B cell (primary cell): ENCODE measurements at regions not wholly inside any gene's neighbourhood (a gene's known extent, or its start where the extent isn't known, plus 50 kb on each side); places are given as distances from the start of the nearest gene placed in this dataset.

Source experiments
- ATAC-seq: fragments of 200-7000 bp; cut with Tn5 transposase; one replicate; pipeline ENCODE4 v1.10.0; 2021; ENCODE audit warnings: low read depth, mild to moderate bottlenecking, moderate number of reproducible peaks, moderate library complexity
- CTCF ChIA-PET: fragments of 350-600 bp; sonication (Branson Sonifier 250); formaldehyde crosslinking; loops from one replicate; lab custom pipeline; 2021; ENCODE audit warnings: antibody characterized with exemption, inconsistent platforms; lab: Charles Lee
- POLR2A ChIA-PET: fragments of 350-600 bp; sonication (Branson Sonifier 250); formaldehyde crosslinking; loops from one replicate; lab custom pipeline; 2021; ENCODE audit warnings: antibody characterized with exemption; lab: Charles Lee
- DNase-seq: peaks from one replicate; pipeline ENCODE4 v3.0.0; 2013
- H2AFZ ChIP-seq: 2 replicates; pipeline ENCODE4 v1.6.1; 2012; ENCODE audit warnings: mild to moderate bottlenecking, low read depth, low read length; ENCODE audit not compliant: insufficient read depth, poor library complexity, severe bottlenecking
- H3K27ac ChIP-seq, 2 donors: 1 replicate in 1 of 2; 2 replicates in 1 of 2; pipeline ENCODE4 v1.5.1; 2012 to 2013; ENCODE audit warnings: low read length in 2 of 2, mild to moderate bottlenecking in 2 of 2, moderate library complexity in 1 of 2
- H3K27me3 ChIP-seq, 4 experiments: fragments of 200-600 bp in 1 of 4; sonication (generic) in 1 of 4; replicated peaks in 1 of 4; 1 replicate in 2 of 4; 2 replicates in 2 of 4; pipeline versions ENCODE4 v1.6.1 to v1.7.0; 2013 to 2016; ENCODE audit warnings: low read length in 3 of 4, mild to moderate bottlenecking in 2 of 4, mixed read lengths in 1 of 4, moderate library complexity in 1 of 4; ENCODE audit not compliant: insufficient read depth in 4 of 4, control insufficient read depth in 3 of 4; ENCODE audit errors: control extremely low read depth in 1 of 4
- H3K36me3 ChIP-seq, 2 experiments: replicated peaks in 1 of 2; 1 replicate in 1 of 2; 2 replicates in 1 of 2; pipeline versions ENCODE4 v1.6.1 to v1.7.1; 2013; ENCODE audit warnings: low read length in 1 of 2; ENCODE audit not compliant: insufficient read depth in 2 of 2, control insufficient read depth in 1 of 2; ENCODE audit errors: control extremely low read depth in 1 of 2, extremely low read depth in 1 of 2
- H3K4me1 ChIP-seq, 2 donors: fragments of 200-600 bp in 1 of 2; sonication (generic) in 1 of 2; 1 replicate in 1 of 2; 2 replicates in 1 of 2; pipeline versions ENCODE4 v1.5.1 to v1.6.1; 2013 to 2017; ENCODE audit warnings: low read length in 2 of 2; ENCODE audit not compliant: control insufficient read depth in 2 of 2, insufficient read depth in 2 of 2
- H3K4me2 ChIP-seq: replicated peaks from 2 replicates; pipeline ENCODE3; 2012; ENCODE audit warnings: mild to moderate bottlenecking, low read depth, low read length; ENCODE audit not compliant: poor library complexity, severe bottlenecking
- H3K4me3 ChIP-seq, 5 experiments: fragments of 200-600 bp in 1 of 5; sonication (generic) in 1 of 5; 1 replicate in 3 of 5; 2 replicates in 2 of 5; pipeline versions ENCODE4 v1.5.1 to v1.7.0; 2011 to 2016; ENCODE audit warnings: low read length in 4 of 5, mild to moderate bottlenecking in 4 of 5, low read depth in 2 of 5, control low read depth in 1 of 5, moderate library complexity in 1 of 5; ENCODE audit not compliant: insufficient read depth in 1 of 5; ENCODE audit errors: control extremely low read depth in 1 of 5, extremely low read depth in 1 of 5
- H3K79me2 ChIP-seq: fragments of 200-600 bp; sonication (generic); one replicate; pipeline ENCODE4 v1.6.0; 2016; ENCODE audit warnings: low read length; ENCODE audit not compliant: control insufficient read depth, insufficient read depth
- H3K9ac ChIP-seq: fragments of 200-600 bp; sonication (generic); 2 replicates; pipeline ENCODE4 v1.6.1; 2017; ENCODE audit warnings: mild to moderate bottlenecking, low read length, moderate library complexity
- H3K9me3 ChIP-seq, 3 donors: one replicate each; pipeline versions ENCODE4 v1.6.1 to v1.7.1; 2013; ENCODE audit warnings: low read length in 2 of 3; ENCODE audit not compliant: control insufficient read depth in 2 of 3, insufficient read depth in 1 of 3; ENCODE audit errors: control extremely low read depth in 1 of 3
- H4K20me1 ChIP-seq: 2 replicates; pipeline ENCODE4 v1.6.0; 2012; ENCODE audit warnings: mild to moderate bottlenecking, low read length; ENCODE audit not compliant: insufficient read depth, control insufficient read depth, poor library complexity, severe bottlenecking
- H3K27ac Mint-ChIP-seq: one replicate; pipeline ENCODE4 v1.8.0; 2021; ENCODE audit warnings: mixed read lengths
- H3K27me3 Mint-ChIP-seq: one replicate; pipeline ENCODE4 v1.8.0; 2021; ENCODE audit warnings: mixed read lengths
- H3K4me1 Mint-ChIP-seq: one replicate; pipeline ENCODE4 v1.8.0; 2021; ENCODE audit warnings: mixed read lengths
- H3K4me3 Mint-ChIP-seq: one replicate; pipeline ENCODE4 v1.8.0; 2021; ENCODE audit warnings: mixed read lengths
- H3K9me3 Mint-ChIP-seq: one replicate; pipeline ENCODE4 v1.8.0; 2022; ENCODE audit warnings: mixed read lengths; ENCODE audit not compliant: insufficient read depth
- EZH2 ChIP-seq: IDR thresholded peaks from 2 replicates; pipeline ENCODE4 v1.6.1; 2012; ENCODE audit warnings: borderline replicate concordance, low read depth, mild to moderate bottlenecking, moderate library complexity, low read length; ENCODE audit not compliant: insufficient read depth, poor library complexity, severe bottlenecking
- WGBS: methylation state at CpG from one replicate; pipeline ENCODE4 v1.1.5; 2013; ENCODE audit warnings: missing lambda C conversion rate; ENCODE audit not compliant: insufficient coverage; 5-methylcytosine and 5-hydroxymethylcytosine counted together
- intact Hi-C: fragments of 100-400 bp; cut with micrococcal nuclease; formaldehyde crosslinking; loops from one replicate; pipeline ENCODE4 v1.10.0; 2022
- TF ChIP-seq, protein P1 (sequence below): fragments of 200-600 bp; IDR thresholded peaks from one replicate; pipeline ENCODE4 v1.8.0; 2022; ENCODE audit warnings: antibody characterized with exemption, mild to moderate bottlenecking

DNA sequence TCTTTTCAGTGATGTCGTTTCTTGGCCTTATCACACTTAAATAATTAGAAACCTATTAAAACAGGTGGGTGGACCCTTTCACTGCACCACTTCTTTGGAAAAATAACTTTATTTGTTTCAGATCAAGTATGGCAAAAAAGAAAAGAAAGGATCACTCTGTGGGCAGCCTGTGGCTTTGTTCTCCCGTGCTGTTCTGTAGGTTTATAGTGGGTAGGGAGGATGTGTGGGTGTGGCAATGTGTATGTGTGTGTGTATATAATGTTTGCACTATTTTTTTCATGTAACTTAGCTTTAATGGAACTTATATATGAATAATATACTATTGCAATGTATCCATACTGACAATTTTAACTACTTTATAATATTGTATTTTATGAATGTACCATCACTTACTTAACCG lies 85.9 kb downstream of the ACTBL2 start:
- no peak overlapping the region for H2AFZ ChIP-seq
- no peak overlapping the region for H3K4me2 ChIP-seq
- CTCF ChIA-PET, result no interaction called here
- H3K9me3 ChIP-seq, result no peaks in the 10 kb centered on the region
- H3K79me2 ChIP-seq, result no peaks in the 10 kb centered on the region
- H3K4me1 Mint-ChIP-seq, result no peaks in the 10 kb centered on the region
- POLR2A ChIA-PET, result no interaction called here
- H3K36me3 ChIP-seq, result no peaks in the 10 kb centered on the region
- H3K27ac ChIP-seq, result no peak overlapping the region
- ATAC-seq (no peak), DNase-seq (no peak)
- H3K9me3 Mint-ChIP-seq, result no peaks in the 10 kb centered on the region
- intact Hi-C loops, result no loop called here
- H3K27me3 ChIP-seq, result no peaks in the 10 kb centered on the region
- TF ChIP-seq, protein P1, sequence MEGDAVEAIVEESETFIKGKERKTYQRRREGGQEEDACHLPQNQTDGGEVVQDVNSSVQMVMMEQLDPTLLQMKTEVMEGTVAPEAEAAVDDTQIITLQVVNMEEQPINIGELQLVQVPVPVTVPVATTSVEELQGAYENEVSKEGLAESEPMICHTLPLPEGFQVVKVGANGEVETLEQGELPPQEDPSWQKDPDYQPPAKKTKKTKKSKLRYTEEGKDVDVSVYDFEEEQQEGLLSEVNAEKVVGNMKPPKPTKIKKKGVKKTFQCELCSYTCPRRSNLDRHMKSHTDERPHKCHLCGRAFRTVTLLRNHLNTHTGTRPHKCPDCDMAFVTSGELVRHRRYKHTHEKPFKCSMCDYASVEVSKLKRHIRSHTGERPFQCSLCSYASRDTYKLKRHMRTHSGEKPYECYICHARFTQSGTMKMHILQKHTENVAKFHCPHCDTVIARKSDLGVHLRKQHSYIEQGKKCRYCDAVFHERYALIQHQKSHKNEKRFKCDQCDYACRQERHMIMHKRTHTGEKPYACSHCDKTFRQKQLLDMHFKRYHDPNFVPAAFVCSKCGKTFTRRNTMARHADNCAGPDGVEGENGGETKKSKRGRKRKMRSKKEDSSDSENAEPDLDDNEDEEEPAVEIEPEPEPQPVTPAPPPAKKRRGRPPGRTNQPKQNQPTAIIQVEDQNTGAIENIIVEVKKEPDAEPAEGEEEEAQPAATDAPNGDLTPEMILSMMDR, result no peak
- H3K4me3 Mint-ChIP-seq, result no peak overlapping the region
- WGBS, result no CpG with 5 or more reads among the region's 3 CpGs
- H3K4me1 ChIP-seq, result no peaks in the 10 kb centered on the region
- H3K27me3 Mint-ChIP-seq, result no peaks in the 10 kb centered on the region
- H3K9ac ChIP-seq, result no peak overlapping the region
- H4K20me1 ChIP-seq, result no peaks in the 10 kb centered on the region
- H3K4me3 ChIP-seq, result no peak overlapping the region
- H3K27ac Mint-ChIP-seq, result no peak overlapping the region

DNA sequence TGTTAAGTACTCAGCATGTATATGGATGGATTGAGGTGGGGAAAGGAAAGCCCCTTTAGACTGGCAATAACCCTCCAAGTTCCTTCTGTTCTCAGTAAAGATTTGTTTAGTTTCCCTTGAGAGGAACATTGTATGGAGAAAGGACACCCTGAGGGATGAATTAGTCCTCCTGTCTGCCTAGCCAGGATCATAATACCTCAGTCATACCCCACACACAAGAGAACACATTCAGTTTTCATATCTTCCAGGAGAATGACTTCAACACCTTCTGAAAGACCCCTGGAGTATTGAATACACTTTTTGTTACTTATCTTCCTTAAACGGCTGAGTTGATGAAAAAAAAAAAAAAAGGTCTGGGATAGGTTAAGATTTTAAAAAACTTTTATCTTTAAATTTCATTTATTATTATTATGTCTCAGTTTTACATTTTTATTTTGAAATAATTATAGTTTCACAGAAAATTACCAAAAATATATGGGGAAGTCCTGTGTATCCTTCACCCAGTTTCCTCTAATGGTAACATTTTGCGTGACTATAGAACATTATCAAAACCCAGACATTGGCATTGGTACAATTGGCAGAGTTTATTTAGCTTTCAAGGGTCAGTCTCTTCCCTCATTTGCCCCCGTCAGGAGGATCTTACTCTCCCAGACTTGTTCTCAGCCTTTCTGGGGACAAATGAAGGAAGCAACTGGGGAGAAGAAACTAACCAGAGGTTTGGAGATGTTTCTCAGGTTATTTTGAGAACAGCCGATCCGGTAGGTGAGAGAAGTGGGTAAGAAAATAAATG lies 88.0 kb downstream of the ACTBL2 start:
- intact Hi-C loops, result no loop called here
- no peak for ATAC-seq

More for the DNA sequence above, 88.0 kb downstream of the ACTBL2 start:
- no peaks in the 10 kb centered on the region for H3K36me3 ChIP-seq
- WGBS, result 83% methylated on average over 1 of the region's 5 CpGs
- TF ChIP-seq, protein P1, result no peak
- no peak for TF ChIP-seq EZH2
- no peaks in the 10 kb centered on the region for H3K4me1 ChIP-seq
- H3K9me3 ChIP-seq, result peaks cover 0 to 3% (median 0%) of the 10 kb centered on the region in 3 donors
- H2AFZ ChIP-seq, result no peak overlapping the region
- no peak overlapping the region for H3K4me3 ChIP-seq
- no peaks in the 10 kb centered on the region for H3K79me2 ChIP-seq
- Mint-ChIP-seq H3K27me3 (no peaks in the 10 kb centered on the region), H3K4me1 (no peaks in the 10 kb centered on the region), H3K4me3 (no peak overlapping the region), H3K9me3 (no peaks in the 10 kb centered on the region), H3K27ac (no peak overlapping the region)
- H3K27me3 ChIP-seq, result no peaks in the 10 kb centered on the region
- ChIA-PET CTCF (no interaction called here), POLR2A (no interaction called here)
- no peak overlapping the region for H3K9ac ChIP-seq
- H3K27ac ChIP-seq, result no peak overlapping the region
- H3K4me2 ChIP-seq, result no peak overlapping the region
- no peaks in the 10 kb centered on the region for H4K20me1 ChIP-seq
- no peak for DNase-seq
